IMR-90 (cell line): ENCODE measurements at regions not wholly inside any gene's neighbourhood (a gene's known extent, or its start where the extent isn't known, plus 50 kb on each side); places are given as distances from the start of the nearest gene placed in this dataset.

Source experiments
- ATAC-seq: fragments of 200-7000 bp; cut with Tn5 transposase; 2 replicates; pipeline ENCODE4 v1.9.1; 2020; ENCODE audit warnings: low read depth, mild to moderate bottlenecking, moderate library complexity
- BruUV-seq: library from RNA; stranded (reverse); fragments of 400-500 nt; replicated peaks from 2 replicates; lab custom pipeline; 2021; lab: Mats Ljungman, UMichigan
- CTCF ChIA-PET: fragments of 300-600 bp; formaldehyde crosslinking; extraction: SDS; loops from one replicate; lab custom pipeline; 2021; ENCODE audit warnings: antibody characterized with exemption; lab: Yijun Ruan, JAX
- POLR2A ChIA-PET: fragments of 300-600 bp; sonication (Branson Sonifier 250); formaldehyde crosslinking; loops from one replicate; lab custom pipeline; 2022; ENCODE audit warnings: antibody characterized with exemption; ENCODE audit not compliant: unreplicated experiment; lab: Charles Lee
- DNase-seq: peaks from one replicate; pipeline ENCODE4 v3.0.0; 2013
- H2AFZ ChIP-seq: replicated peaks from 2 replicates; pipeline ENCODE3; 2013; ENCODE audit warnings: low read length, mild to moderate bottlenecking; ENCODE audit not compliant: poor library complexity
- H2AK5ac ChIP-seq: 2 replicates; pipeline ENCODE4 v1.6.1; 2013; ENCODE audit warnings: low read depth, low read length, inconsistent platforms
- H2AK9ac ChIP-seq: replicated peaks from 2 replicates; pipeline ENCODE3; 2013; ENCODE audit warnings: mild to moderate bottlenecking, low read depth, low read length, moderate library complexity; ENCODE audit not compliant: poor library complexity
- H2BK120ac ChIP-seq: 2 replicates; pipeline ENCODE4 v1.6.1; 2013; ENCODE audit warnings: low read depth, low read length, inconsistent platforms
- H2BK15ac ChIP-seq: 3 replicates; pipeline ENCODE4 v1.6.1; 2013; ENCODE audit warnings: low read depth, low read length, inconsistent platforms
- H2BK20ac ChIP-seq: 2 replicates; pipeline ENCODE4 v1.6.1; 2013; ENCODE audit warnings: low read depth, mild to moderate bottlenecking, inconsistent platforms, low read length, moderate library complexity
- H2BK5ac ChIP-seq: 2 replicates; pipeline ENCODE4 v1.6.1; 2013; ENCODE audit warnings: mild to moderate bottlenecking, low read depth, low read length, inconsistent platforms; ENCODE audit not compliant: poor library complexity, severe bottlenecking
- H3K14ac ChIP-seq: replicated peaks from 2 replicates; pipeline ENCODE4 v1.6.1; 2013; ENCODE audit warnings: low read depth, low read length, inconsistent platforms
- H3K18ac ChIP-seq: 2 replicates; pipeline ENCODE4 v1.6.1; 2013; ENCODE audit warnings: low read depth, low read length, control low read depth
- H3K23ac ChIP-seq: 2 replicates; pipeline ENCODE4 v1.6.1; 2013; ENCODE audit warnings: low read depth, low read length, inconsistent platforms
- H3K27ac ChIP-seq: 2 replicates; pipeline ENCODE4 v1.5.1; 2013; ENCODE audit warnings: mild to moderate bottlenecking, control low read depth, low read length; ENCODE audit not compliant: insufficient read depth
- H3K27me3 ChIP-seq: 2 replicates; pipeline ENCODE4 v1.6.1; 2013; ENCODE audit warnings: low read length; ENCODE audit not compliant: control insufficient read depth, insufficient read depth
- H3K36me3 ChIP-seq: 2 replicates; pipeline ENCODE4 v1.6.1; 2013; ENCODE audit warnings: low read length, mixed read lengths; ENCODE audit not compliant: control insufficient read depth, insufficient read depth
- H3K4ac ChIP-seq: 2 replicates; pipeline ENCODE4 v1.6.1; 2013; ENCODE audit warnings: low read depth, low read length, inconsistent platforms
- H3K4me1 ChIP-seq: 2 replicates; pipeline ENCODE4 v1.6.1; 2013; ENCODE audit warnings: low read length, mixed read lengths; ENCODE audit not compliant: control insufficient read depth, insufficient read depth
- H3K4me2 ChIP-seq: 2 replicates; pipeline ENCODE4 v1.6.1; 2013; ENCODE audit warnings: low read depth, mild to moderate bottlenecking, control low read depth, low read length, moderate library complexity
- H3K4me3 ChIP-seq: 2 replicates; pipeline ENCODE4 v1.5.1; 2013; ENCODE audit warnings: low read depth, mild to moderate bottlenecking, control low read depth, low read length, moderate library complexity; ENCODE audit not compliant: insufficient read depth
- H3K56ac ChIP-seq: 2 replicates; pipeline ENCODE4 v1.6.1; 2013; ENCODE audit warnings: low read length, inconsistent platforms; ENCODE audit not compliant: insufficient read depth; ENCODE audit errors: extremely low read depth
- H3K79me1 ChIP-seq, 2 experiments: 2 replicates each; pipeline ENCODE4 v1.6.1; 2013; ENCODE audit warnings: low read length in 2 of 2, inconsistent platforms in 1 of 2, low read depth in 1 of 2
- H3K9ac ChIP-seq: 2 replicates; pipeline ENCODE4 v1.6.1; 2013; ENCODE audit warnings: low read depth, low read length, control low read depth
- H3K9me1 ChIP-seq: 2 replicates; pipeline ENCODE4 v1.6.1; 2013; ENCODE audit warnings: low read length, inconsistent platforms; ENCODE audit not compliant: insufficient read depth
- H3K9me3 ChIP-seq: 2 replicates; pipeline ENCODE4 v1.6.1; 2013; ENCODE audit warnings: low read length; ENCODE audit not compliant: control insufficient read depth, insufficient read depth
- H4K20me1 ChIP-seq: 2 replicates; pipeline ENCODE4 v1.6.1; 2013; ENCODE audit warnings: low read length, inconsistent platforms; ENCODE audit not compliant: insufficient read depth
- H4K5ac ChIP-seq: 2 replicates; pipeline ENCODE4 v1.6.1; 2013; ENCODE audit warnings: mild to moderate bottlenecking, low read depth, low read length, control low read depth
- H4K8ac ChIP-seq, 2 experiments: 2 replicates each; pipeline ENCODE4 v1.6.1; 2013; ENCODE audit warnings: low read depth in 2 of 2, low read length in 2 of 2, control low read depth in 1 of 2, inconsistent platforms in 1 of 2
- H4K91ac ChIP-seq: 2 replicates; pipeline ENCODE4 v1.6.1; 2013; ENCODE audit warnings: low read depth, low read length, inconsistent platforms; ENCODE audit not compliant: insufficient read depth
- CHD1 ChIP-seq: IDR thresholded peaks from 2 replicates; pipeline ENCODE4 v1.6.1; 2012; ENCODE audit warnings: low read depth, low read length, improper control_type of control experiment
- POLR2A ChIP-seq: IDR thresholded peaks from 2 replicates; pipeline ENCODE4 v1.6.1; 2012; ENCODE audit warnings: mild to moderate bottlenecking, low read depth, low read length
- RCOR1 ChIP-seq: IDR thresholded peaks from 2 replicates; pipeline ENCODE4 v1.6.1; 2012; ENCODE audit warnings: mild to moderate bottlenecking, low read length, improper control_type of control experiment; ENCODE audit not compliant: insufficient replicate concordance
- WGBS, 2 experiments: methylation state at CpG; one replicate each; pipeline versions ENCODE4 v1.1.5 to v1.1.7; 2013; ENCODE audit warnings: missing lambda C conversion rate in 2 of 2; ENCODE audit not compliant: insufficient read length in 1 of 2; ENCODE audit errors: extremely low coverage in 2 of 2; 5-methylcytosine and 5-hydroxymethylcytosine counted together
- dilution Hi-C: fragments of 300-500 bp; cut with HindIII; formaldehyde crosslinking; loops from one replicate; pipeline ENCODE4 v1.14.3; 2018; ENCODE audit warnings: low sequenced_read_pairs; ENCODE audit not compliant: unreplicated experiment
- in situ Hi-C: fragments of 300-500 bp; cut with MboI; formaldehyde crosslinking; loops from 3 replicates; pipeline ENCODE4 v1.14.3; 2019; ENCODE audit warnings: low sequenced_read_pairs, inconsistent platforms, mixed read lengths
- intact Hi-C: fragments of 100-400 bp; cut with micrococcal nuclease; formaldehyde crosslinking; loops from 2 replicates; pipeline ENCODE4 v1.10.0; 2022

GRCh38 chr14:106505366-106505765 lies 979.0 kb downstream of the TMEM121 start:
- Histone ChIP-seq H3K4me2 (no peak overlapping the region), H3K9me1 (no peaks in the 10 kb centered on the region), H3K27ac (no peak overlapping the region), H3K9ac (no peak overlapping the region), H3K23ac (no peak overlapping the region), H2BK5ac (no peak overlapping the region), H3K27me3 (no peaks in the 10 kb centered on the region), H4K20me1 (no peaks in the 10 kb centered on the region), H2AK9ac (no peak overlapping the region), H2AFZ (no peak overlapping the region), H4K8ac (no peak overlapping the region), H2AK5ac (no peak overlapping the region), H3K18ac (no peak overlapping the region), H2BK120ac (no peak overlapping the region), H3K36me3 (no peaks in the 10 kb centered on the region), H3K4ac (no peak overlapping the region), H3K79me1 (no peaks in the 10 kb centered on the region), H3K4me3 (no peak overlapping the region), H2BK15ac (no peak overlapping the region), H3K9me3 (peaks cover 19% of the 10 kb centered on the region), H3K56ac (no peak overlapping the region), H4K5ac (no peak overlapping the region), H4K91ac (no peak overlapping the region), H2BK20ac (no peak overlapping the region), H3K4me1 (no peaks in the 10 kb centered on the region), H3K14ac (no peak overlapping the region)
- in situ Hi-C loops (no loop called here), intact Hi-C loops (no loop called here), dilution Hi-C loops (no loop called here)
- WGBS, 2 experiments, result no CpG with 5 or more reads among the region's 1 CpG
- ATAC-seq (no peak), DNase-seq (no peak)
- POLR2A ChIA-PET, result no interaction called here
- TF ChIP-seq POLR2A (no peak), CHD1 (no peak), RCOR1 (no peak)
- CTCF ChIA-PET, result no interaction called here
- no TSS peak for BruUV-seq
